Heart left ventricle (tissue), 16 donors: ENCODE measurements at regions not wholly inside any gene's neighbourhood (a gene's known extent, or its start where the extent isn't known, plus 50 kb on each side); places are given as distances from the start of the nearest gene placed in this dataset.

ENCODE experiments used
- ATAC-seq, 4 donors: fragments of 200-7000 bp; cut with Tn5 transposase; one replicate each; pipeline ENCODE4 v1.9.1; 2020 to 2022; ENCODE audit warnings: moderate library complexity in 4 of 4, mild to moderate bottlenecking in 3 of 4, moderate number of reproducible peaks in 1 of 4
- DNase-seq, 5 donors: peaks; one replicate each; pipeline ENCODE4 v3.0.0-alpha.2; 2020
- H3K27ac ChIP-seq, 12 donors: fragments of 200-600 bp; sonication (generic) in 4 of 12; one replicate each; pipeline versions ENCODE4 v1.5.0 to v1.8.0; 2016 to 2022; ENCODE audit warnings: mild to moderate bottlenecking in 2 of 12
- H3K27me3 ChIP-seq, 9 donors: fragments of 200-600 bp; sonication (generic) in 2 of 9; one replicate each; pipeline versions ENCODE4 v1.5.1 to v1.8.0; 2016 to 2022; ENCODE audit warnings: mild to moderate bottlenecking in 3 of 9
- H3K36me3 ChIP-seq, 9 donors: fragments of 200-600 bp; sonication (generic) in 2 of 9; one replicate each; pipeline versions ENCODE4 v1.5.0 to v1.8.0; 2018 to 2022; ENCODE audit warnings: mild to moderate bottlenecking in 2 of 9
- H3K4me1 ChIP-seq, 12 donors: fragments of 200-600 bp; sonication (generic) in 4 of 12; one replicate each; pipeline versions ENCODE4 v1.5.0 to v1.8.0; 2016 to 2022; ENCODE audit warnings: mild to moderate bottlenecking in 3 of 12
- H3K4me3 ChIP-seq, 12 donors: fragments of 200-600 bp; sonication (generic) in 4 of 12; one replicate each; pipeline versions ENCODE4 v1.5.0 to v1.8.0; 2017 to 2022; ENCODE audit warnings: mild to moderate bottlenecking in 9 of 12, moderate library complexity in 4 of 12
- H3K9me3 ChIP-seq, 12 donors: fragments of 200-600 bp; sonication (generic) in 4 of 12; one replicate each; pipeline versions ENCODE4 v1.5.0 to v1.8.0; 2016 to 2022; ENCODE audit warnings: mild to moderate bottlenecking in 1 of 12
- CTCF ChIP-seq, 12 donors: fragments of 200-600 bp; sonication (generic) in 4 of 12; IDR thresholded peaks; one replicate each; pipeline versions ENCODE4 v1.5.0 to v1.8.0; 2018 to 2022; ENCODE audit warnings: antibody characterized with exemption in 12 of 12, mild to moderate bottlenecking in 5 of 12
- POLR2A ChIP-seq, 2 donors: fragments of 450-650 bp; IDR thresholded peaks; one replicate each; pipeline ENCODE4 v1.6.1; 2017; ENCODE audit warnings: antibody characterized with exemption in 2 of 2, mild to moderate bottlenecking in 2 of 2, moderate library complexity in 2 of 2
- WGBS, 4 donors: extraction: QIAGEN DNeasy Blood & Tissue Kit in 2 of 4; methylation state at CpG; one replicate each; pipeline versions ENCODE4 v1.1.5 to v1.1.7; 2013 to 2018; 5-methylcytosine and 5-hydroxymethylcytosine counted together
- intact Hi-C, 10 donors: fragments of 100-400 bp; cut with DNase I; formaldehyde crosslinking; loops; one replicate each; pipeline versions ENCODE4 v1.11.1 to v1.14.2; 2022
- donor health status: ischemic (EF 13 %, LVEDD 7.1; RV severe dilation, severe dysfunction).
- donor health status: healthy with polysubstance abuse.
- donor health status: DM: no; HTN: yes; CAD: no.
- donor health status: DM: no; HTN: no; CAD: no.
- donor health status: ischemic (EF 25% LVEDD 6.9; RV normal size, moderate dysfunction).
- donor health status: ischemic (EF 25% LVEDD 5.7; RV mildly dilated, moderate dysfunction).
- donor health status: healthy.
- donor health status: DM: yes; HTN: yes; CAD: no.
- donor health status: ischemic (EF 35%, LVEDD 5.7; RV mildly dilated, moderate dysfunction).
- donor health status: nonischemic (EF 11% LVEDD 7.7; RV severe dilation, severe dysfunction).
- donor health status: DM: yes; HTN: yes; CAD: no.
- donor health status: PGD.
- donor health status: ischemic (EF 29% LVEDD 5.4; RV normal size, mild dysfunction).
- donor health status: nonischemic (EF 23%, LVEDD 6.1; RV moderate dilation, normal function).

GRCh38 chr2:195414537-195415100 is 242.4 kb upstream of the SLC39A10 start:
- no peak for DNase-seq
- 46 to 59% (median 54%) methylated on average over 3 of the region's 3 CpGs for WGBS, 4 donors
- TF ChIP-seq POLR2A (IDR thresholded peaks at IDR 0.05), result no peak
- no peak for TF ChIP-seq CTCF (IDR thresholded peaks at IDR 0.05)
- Histone ChIP-seq H3K27ac (no peak overlapping the region), H3K27me3 (no peaks in the 10 kb centered on the region), H3K36me3 (no peaks in the 10 kb centered on the region), H3K9me3 (no peaks in the 10 kb centered on the region), H3K4me1 (peaks cover 0 to 8% (median 0%) of the 10 kb centered on the region in 12 donors), H3K4me3 (no peak overlapping the region)
- intact Hi-C loops, result no loop called here
- peak in 1 of 4 donors; percentile 50 for ATAC-seq

GRCh38 chr2:195413944-195414343 is 243.1 kb upstream of the SLC39A10 start:
- H3K4me1 ChIP-seq, result peaks cover 0 to 8% (median 0%) of the 10 kb centered on the region in 12 donors
- 89 to 100% (median 95%) methylated on average over 2 of the region's 2 CpGs for WGBS, 4 donors
- H3K9me3 ChIP-seq, result no peaks in the 10 kb centered on the region
- H3K27ac ChIP-seq, result no peak overlapping the region
- ATAC-seq (no peak), DNase-seq (no peak)
- no peaks in the 10 kb centered on the region for H3K36me3 ChIP-seq
- intact Hi-C loops, result no loop called here
- no peak for TF ChIP-seq CTCF (IDR thresholded peaks at IDR 0.05)
- no peak for TF ChIP-seq POLR2A (IDR thresholded peaks at IDR 0.05)
- no peak overlapping the region for H3K4me3 ChIP-seq
- H3K27me3 ChIP-seq, result no peaks in the 10 kb centered on the region

GRCh38 chr2:195413422-195413821 is 243.6 kb upstream of the SLC39A10 start:
- no peak overlapping the region for H3K27ac ChIP-seq
- intact Hi-C loops, result no loop called here
- H3K36me3 ChIP-seq, result no peaks in the 10 kb centered on the region
- no peak for DNase-seq
- no peaks in the 10 kb centered on the region for H3K9me3 ChIP-seq
- no peak overlapping the region for H3K4me3 ChIP-seq
- H3K27me3 ChIP-seq, result no peaks in the 10 kb centered on the region
- TF ChIP-seq CTCF (IDR thresholded peaks at IDR 0.05), result no peak
- TF ChIP-seq POLR2A (IDR thresholded peaks at IDR 0.05), result no peak
- peaks cover 0 to 8% (median 0%) of the 10 kb centered on the region in 12 donors for H3K4me1 ChIP-seq
- 74 to 81% (median 79%) methylated on average over 8 of the region's 8 CpGs for WGBS, 4 donors
- no peak for ATAC-seq

GRCh38 chr2:195411219-195411687 is 245.8 kb upstream of the SLC39A10 start:
- Histone ChIP-seq H3K36me3 (no peaks in the 10 kb centered on the region), H3K4me3 (no peak overlapping the region), H3K9me3 (no peaks in the 10 kb centered on the region), H3K27ac (no peak overlapping the region), H3K4me1 (peaks cover 0 to 8% (median 0%) of the 10 kb centered on the region in 12 donors), H3K27me3 (no peaks in the 10 kb centered on the region)
- DNase-seq (no peak), ATAC-seq (no peak)
- TF ChIP-seq CTCF (IDR thresholded peaks at IDR 0.05) (no peak), POLR2A (IDR thresholded peaks at IDR 0.05) (no peak)
- WGBS, 4 donors, result 84 to 89% (median 85%) methylated on average over 12 of the region's 12 CpGs
- intact Hi-C loops, result no loop called here
